ENCODE measurements at regions not wholly inside any gene's neighbourhood (a gene's known extent, or its start where the extent isn't known, plus 50 kb on each side); places are given as distances from the start of the nearest gene placed in this dataset.

- H3K14ac ChIP-seq (ENCODE audit: insufficient read depth, low read length): no peak overlapping the region
- H3K4me2 ChIP-seq (ENCODE audit: insufficient read depth, insufficient read length, low read length): no peak overlapping the region
- H2AK5ac ChIP-seq (ENCODE audit: insufficient read length, low read length): no peak overlapping the region
- H2BK12ac ChIP-seq (ENCODE audit: insufficient read length, low read depth, low read length): no peak overlapping the region
- no peak overlapping the region for H2BK120ac ChIP-seq (ENCODE audit: low read depth, low read length, poor library complexity, severe bottlenecking)
- no peaks in the 10 kb centered on the region for H3K36me3 Mint-ChIP-seq (ENCODE audit: insufficient read depth in 1 of 3, low read depth in 3 of 3)
- no peak overlapping the region for H2BK5ac ChIP-seq (ENCODE audit: insufficient read length, low read length)
- no peak overlapping the region for H2BK15ac ChIP-seq (ENCODE audit: low read depth, low read length)
- H3K4ac ChIP-seq (ENCODE audit: low read depth, low read length): no peak overlapping the region
- H3K9ac ChIP-seq (ENCODE audit: extremely low read depth, insufficient read length, low read length): no peak overlapping the region
- DNase-seq: no peak
- H4K8ac ChIP-seq (replicated peaks; ENCODE audit: insufficient read length, low read depth, low read length): no peak overlapping the region
- no peak overlapping the region for H3K18ac ChIP-seq (ENCODE audit: insufficient read length, low read depth, low read length)
- H4K20me1 ChIP-seq (ENCODE audit: control insufficient read depth, insufficient read depth, insufficient read length): no peaks in the 10 kb centered on the region
- no peak overlapping the region for H3K23ac ChIP-seq (ENCODE audit: insufficient read length, low read depth, low read length)
- no CpG with 5 or more reads among the region's 2 CpGs for WGBS (ENCODE audit: extremely low coverage, insufficient read length, low lambda C conversion rate)
- no peak overlapping the region for H2BK20ac ChIP-seq (ENCODE audit: low read depth, low read length, poor library complexity, severe bottlenecking)
- no peak overlapping the region for H3K27ac Mint-ChIP-seq
- no peaks in the 10 kb centered on the region for H3K4me1 ChIP-seq (ENCODE audit: insufficient read depth, low read length)
- H3K4me1 Mint-ChIP-seq: no peaks in the 10 kb centered on the region
- H4K5ac ChIP-seq (ENCODE audit: insufficient read length, low read depth, low read length): no peak overlapping the region
- H3K23me2 ChIP-seq (ENCODE audit: insufficient read length, low read depth, low read length, poor library complexity, severe bottlenecking): no peaks in the 10 kb centered on the region
- no peak for TF ChIP-seq CTCF (conservative IDR thresholded peaks at IDR 0.05)
- H3K27me3 Mint-ChIP-seq (ENCODE audit: low read depth): peaks cover 7% of the 10 kb centered on the region; the same call in 1 of the 2 replicates
- H3K9me3 Mint-ChIP-seq: peaks cover 0 to 2% of the 10 kb centered on the region in 2 experiments; a peak in 1 of 5 replicates
- no peak overlapping the region for H3K27ac ChIP-seq (ENCODE audit: insufficient read length, low read depth, low read length)
- H4K91ac ChIP-seq (ENCODE audit: insufficient read length, low read depth, low read length): no peak overlapping the region
- no peaks in the 10 kb centered on the region for H3K9me3 ChIP-seq (ENCODE audit: control insufficient read depth, low read depth, low read length)
- no peak overlapping the region for H3T11ph ChIP-seq (ENCODE audit: low read length)
- no peaks in the 10 kb centered on the region for H3K79me1 ChIP-seq (ENCODE audit: insufficient read depth, low read depth, low read length, poor library complexity, severe bottlenecking)
- H3K4me3 Mint-ChIP-seq: no peak overlapping the region
- no peaks in the 10 kb centered on the region for H3K79me2 ChIP-seq (ENCODE audit: insufficient read depth, low read length)
- H3K56ac ChIP-seq (ENCODE audit: insufficient read length, low read depth, low read length): no peak overlapping the region
- no peaks in the 10 kb centered on the region; the same call in 1 of the 2 replicates for H3K27me3 ChIP-seq (ENCODE audit: insufficient read depth, low read length)
- H2AFZ ChIP-seq (ENCODE audit: low read length): no peak overlapping the region
These were observed 1598.0 kb upstream of the TMEM132C start for GRCh38 chr12:126668961-126669360.

All from H9 (cell line).